GM21528 (cell line): ENCODE measurements at regions not wholly inside any gene's neighbourhood (a gene's known extent, or its start where the extent isn't known, plus 50 kb on each side); places are given as distances from the start of the nearest gene placed in this dataset.

Experiments
- ATAC-seq: cut with Tn5 transposase; IDR thresholded peaks from one replicate; pipeline ENCODE4 v1.9.1; 2021; ENCODE audit warnings: mild to moderate bottlenecking, moderate library complexity; ENCODE audit not compliant: unreplicated experiment, low FRiP score

DNA sequence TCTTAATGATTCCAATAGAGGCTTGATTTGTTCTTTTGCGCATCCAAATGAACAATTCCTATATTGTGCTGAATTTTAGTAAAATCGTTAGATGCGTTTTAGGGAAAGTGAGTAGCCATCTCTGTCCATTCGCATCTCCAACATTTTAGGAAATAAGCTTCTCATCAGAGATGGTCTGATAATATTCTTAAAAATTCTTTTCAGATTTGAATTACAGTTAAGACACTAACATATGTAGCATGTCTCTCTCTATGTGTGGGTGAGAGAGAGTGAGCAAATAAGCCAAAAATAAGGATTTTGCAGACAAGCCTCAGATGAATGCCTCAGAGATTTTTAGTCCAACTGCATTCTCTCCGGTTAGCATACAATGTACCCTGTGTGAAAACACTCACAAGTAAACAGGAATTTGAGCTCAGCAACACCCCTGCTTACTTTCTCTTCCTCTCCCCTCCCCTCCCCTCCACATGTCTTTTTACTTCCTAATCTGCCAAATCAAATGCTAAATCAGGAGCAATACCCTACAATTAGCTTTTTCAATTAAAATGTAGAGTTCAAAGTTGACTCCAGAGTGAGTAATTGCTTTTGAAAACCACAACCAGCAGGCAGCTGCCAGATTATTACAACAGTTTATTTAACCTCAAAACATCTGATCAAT, 354.4 kb downstream of the CRPPA start:
- ATAC-seq = no peak

DNA sequence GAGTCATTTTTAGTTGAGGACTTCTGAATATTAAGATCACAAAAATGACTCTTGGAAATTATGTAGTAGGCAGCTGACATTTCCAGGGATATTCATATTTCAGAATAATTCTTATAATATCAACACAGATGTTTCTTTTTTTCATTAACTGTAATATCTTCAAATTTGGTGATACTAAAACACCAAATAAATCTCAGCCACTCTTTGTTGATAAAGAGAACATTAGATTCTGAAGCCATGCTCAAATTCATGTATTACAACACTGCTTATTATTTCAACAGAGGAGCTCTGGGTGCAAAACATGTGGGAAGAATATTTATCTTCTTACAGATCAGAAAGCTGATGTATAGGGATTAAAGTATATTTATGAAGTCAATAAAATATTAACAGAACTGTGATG, 355.4 kb downstream of the CRPPA start:
- no peak for ATAC-seq

DNA sequence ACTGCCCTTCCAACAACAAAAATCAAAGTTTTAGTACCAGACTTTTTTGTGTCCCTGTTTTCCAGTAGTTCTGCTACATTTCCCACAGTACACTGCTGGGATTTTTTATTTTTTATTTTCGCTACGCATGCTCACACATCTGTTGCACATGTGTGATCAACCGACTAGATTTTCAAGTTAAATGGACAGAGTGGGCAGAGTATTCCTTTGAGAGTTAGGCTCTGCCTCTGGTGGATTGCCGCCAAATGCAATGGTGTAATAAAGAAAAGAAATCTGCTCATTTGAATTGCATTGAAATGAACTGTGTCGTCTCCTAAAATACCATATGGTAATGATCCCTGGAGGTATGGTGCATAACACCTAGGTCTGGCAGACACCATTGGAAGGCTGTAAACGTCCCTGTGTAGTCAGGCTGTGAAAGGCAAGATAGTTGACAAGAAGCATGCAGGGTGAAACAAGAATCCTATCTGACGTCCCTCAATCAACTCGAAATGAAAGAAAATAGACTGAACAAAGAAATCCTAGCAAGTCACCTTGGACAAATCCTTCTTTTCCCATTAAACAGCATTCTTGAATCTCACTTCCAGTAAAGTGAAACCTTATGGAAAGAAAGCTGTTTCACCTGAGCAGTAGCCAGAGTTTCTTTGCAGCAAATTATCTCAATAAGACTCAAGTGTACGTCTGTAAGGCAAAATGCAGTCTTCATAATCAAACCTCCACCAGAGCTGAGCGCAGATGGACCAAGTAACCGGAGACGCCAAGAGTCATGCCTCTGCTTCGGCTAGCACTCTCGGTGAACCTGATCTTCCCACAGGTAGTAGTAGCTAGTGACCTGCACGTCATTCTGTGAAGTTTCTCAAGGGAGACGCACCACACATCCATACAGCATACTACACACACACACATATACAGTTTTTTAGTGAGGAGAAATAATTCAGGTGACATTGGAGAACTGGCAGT, 357.3 kb downstream of the CRPPA start:
- ATAC-seq = no peak

DNA sequence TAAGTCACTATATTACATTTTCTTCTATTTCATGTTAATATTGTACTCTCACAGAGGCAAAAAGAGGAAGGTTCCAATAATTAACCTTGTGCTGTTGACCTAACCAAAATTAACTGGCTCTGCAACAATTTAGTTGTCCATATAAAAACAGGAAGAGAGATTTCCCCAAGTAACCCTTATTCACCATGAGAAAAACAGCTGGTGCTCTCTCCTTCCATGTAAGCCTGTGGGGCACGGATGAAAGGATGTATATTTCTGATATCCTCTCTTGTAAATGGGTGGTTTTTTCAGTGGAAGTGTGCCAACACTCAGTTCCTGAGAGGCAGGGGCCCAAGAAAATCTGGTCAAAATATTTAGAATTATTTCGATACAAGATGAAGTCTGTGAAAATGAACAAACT, 358.1 kb downstream of the CRPPA start:
- ATAC-seq = no peak

DNA sequence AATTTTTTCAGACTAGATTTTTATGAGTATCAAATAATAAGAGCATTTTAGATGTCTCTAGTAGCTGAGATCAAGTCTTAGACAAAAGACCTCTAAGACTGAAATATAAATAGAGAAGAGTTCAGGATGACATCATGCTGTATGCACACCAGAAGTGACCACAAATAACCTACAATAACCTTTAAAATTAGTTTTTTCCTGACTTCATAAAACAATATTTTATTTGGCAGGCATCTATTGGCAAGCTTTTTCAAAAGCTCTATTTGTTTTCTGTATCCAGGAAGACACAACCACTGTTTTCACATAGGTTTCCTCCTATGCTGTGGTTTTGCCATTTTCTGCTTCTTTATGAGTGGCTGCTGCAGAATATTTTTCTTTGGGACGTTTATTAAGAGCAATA, 359.1 kb downstream of the CRPPA start:
- ATAC-seq = no peak

DNA sequence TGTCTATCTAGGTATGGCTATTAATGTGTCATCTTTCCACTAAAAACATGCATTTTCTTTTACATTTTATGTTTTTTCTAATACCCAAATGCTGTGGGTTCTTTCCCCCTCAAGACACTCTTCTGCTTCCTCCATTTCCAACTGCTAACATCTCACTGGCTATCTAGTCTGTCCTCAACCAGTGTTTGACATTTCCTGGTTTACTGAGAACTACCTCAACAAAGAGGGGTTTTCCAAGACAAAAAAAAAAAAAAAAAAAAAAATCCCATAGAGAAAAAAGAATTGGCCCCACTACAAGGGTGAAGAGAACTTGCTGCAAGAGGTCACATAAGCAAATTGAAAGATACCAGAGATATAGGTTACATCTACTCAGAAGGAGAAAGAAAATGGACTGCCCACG, 359.7 kb downstream of the CRPPA start:
- ATAC-seq = no peak

DNA sequence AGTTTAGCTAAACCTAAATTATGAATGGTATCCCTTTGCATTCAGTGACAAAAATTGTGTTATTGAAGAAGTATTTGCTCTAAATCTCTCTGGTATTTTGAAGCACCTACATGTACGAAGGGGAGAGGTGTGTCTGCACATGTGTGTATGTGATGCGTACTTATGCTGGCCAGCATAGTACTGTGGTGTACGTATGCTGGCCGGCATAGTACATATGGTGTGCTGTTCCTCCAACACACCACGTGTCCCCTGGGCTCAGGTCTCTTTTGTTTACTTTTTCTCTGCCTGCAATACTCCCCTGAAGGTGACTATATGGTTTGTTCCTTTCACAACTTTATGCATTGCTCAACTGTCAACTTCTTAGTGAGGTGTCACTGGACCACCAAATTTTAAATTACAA, 360.3 kb downstream of the CRPPA start:
- no peak for ATAC-seq

DNA sequence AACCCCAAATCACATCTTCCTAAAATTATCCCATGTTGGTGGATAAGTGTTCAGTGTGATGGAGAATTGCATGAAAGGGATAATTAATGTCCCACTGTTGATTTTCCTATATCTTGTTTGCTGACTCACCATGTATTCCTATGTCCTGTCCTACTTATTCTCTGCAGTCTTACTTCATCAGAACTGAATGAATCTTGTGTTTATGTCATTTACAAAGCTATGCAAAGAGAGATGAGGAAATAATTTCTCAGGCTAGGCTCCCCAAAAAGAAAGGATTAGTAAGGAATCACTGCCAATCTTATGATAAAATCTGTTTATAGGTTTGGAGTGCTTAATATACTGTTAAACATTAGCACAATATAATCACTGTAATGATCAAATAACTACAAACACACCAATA, 360.8 kb downstream of the CRPPA start:
- no peak for ATAC-seq

DNA sequence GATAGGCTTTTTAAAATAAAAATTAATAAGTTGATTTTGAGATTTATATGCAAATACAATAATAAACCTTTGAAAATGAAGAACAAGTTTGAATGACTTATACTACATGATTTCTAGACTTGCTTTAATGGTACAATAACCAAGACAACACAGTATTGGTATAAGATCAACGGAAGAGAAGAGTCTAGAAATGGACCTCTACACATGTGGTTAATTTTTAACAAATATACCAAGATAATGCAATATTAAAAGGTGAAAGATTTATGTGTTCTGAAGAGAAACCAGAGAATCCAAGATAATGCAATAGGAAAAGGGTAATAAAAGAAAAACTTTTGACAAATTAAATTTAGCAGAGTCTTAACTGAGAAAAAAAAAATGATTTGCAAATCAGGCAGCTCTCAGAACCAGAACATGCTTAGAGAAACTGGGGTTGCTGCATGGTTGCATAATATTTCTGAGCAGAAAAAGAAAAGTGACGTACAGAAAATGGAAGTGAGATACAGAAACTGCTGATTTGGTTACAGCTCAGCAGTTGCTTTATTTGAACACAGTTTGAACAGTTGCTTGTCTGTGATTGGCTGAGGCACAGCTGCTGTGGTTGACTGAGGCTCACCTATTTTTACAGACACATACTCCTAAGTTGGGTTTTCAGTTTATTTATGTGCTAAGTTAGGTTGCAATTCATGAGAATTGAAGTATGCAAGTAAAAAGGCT, 365.9 kb downstream of the CRPPA start:
- peak; percentile 60 for ATAC-seq

DNA sequence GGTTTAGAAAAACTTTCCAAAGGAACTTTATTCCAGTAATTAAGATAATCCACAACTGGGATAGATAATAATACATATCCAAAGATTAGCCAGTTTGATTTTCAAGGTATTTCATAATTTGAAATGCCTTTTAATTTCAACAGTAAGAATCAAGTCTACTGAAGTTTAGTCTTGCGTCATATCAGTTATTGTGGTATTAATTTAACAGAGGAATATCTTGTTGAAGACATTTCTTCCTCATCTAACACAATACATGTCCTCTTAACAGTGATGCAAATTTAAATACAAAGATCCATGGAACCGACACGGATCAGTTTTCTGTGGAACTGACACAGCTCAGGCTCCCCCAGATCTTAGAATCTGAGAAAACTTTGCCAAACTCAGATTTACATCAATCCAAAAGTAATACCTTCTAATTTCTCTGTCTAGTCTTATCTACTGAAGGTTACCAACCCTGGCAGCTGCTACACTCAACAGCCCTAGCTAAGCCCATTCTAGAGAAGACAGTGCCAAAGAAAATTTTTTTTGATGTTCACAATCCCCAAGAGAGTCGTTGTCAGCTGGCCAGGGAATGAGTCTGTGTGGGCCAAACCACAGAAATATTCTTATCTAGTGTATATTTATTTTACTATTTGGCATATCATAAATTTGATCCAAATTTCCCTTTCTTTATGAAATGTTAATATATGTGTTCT, 365.2 kb upstream of the MEOX2 start:
- no peak for ATAC-seq

DNA sequence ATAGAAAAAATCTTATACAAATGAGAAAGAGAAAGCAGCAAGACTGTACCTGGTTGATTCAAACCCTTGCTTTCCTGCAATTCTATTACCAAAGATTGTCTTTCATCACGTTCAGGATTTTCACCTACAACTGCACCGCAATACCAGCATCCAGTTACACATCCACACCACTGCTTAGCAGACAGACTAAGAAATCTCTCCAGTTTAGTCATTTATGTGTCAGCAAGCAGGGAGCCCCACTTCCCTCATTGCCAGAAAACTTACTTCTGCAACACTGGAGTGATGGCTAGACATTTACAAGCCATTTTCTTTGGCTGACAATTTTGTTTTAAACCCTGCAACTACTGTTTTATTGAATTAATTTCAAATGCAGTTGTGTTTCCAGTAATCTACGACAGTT, 359.6 kb upstream of the MEOX2 start:
- no peak for ATAC-seq

DNA sequence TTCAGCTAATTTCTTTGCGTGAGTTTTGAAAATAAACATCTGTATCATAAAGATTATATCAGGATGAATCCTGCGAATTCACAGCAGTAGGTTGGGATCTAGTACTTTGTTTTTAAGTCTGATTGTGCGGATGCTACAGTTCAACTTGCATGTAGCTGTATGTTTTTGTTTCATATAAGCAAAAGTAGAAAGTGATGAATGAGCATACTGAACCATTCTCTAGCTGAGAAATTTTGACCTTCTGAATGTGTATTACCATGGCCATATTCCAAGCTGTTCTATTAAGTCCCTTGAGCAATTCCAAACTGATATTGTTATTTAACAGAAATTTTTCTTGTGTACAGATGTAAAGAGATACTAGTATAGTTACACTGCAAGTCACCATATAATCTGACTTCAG, 358.8 kb upstream of the MEOX2 start:
- no peak for ATAC-seq

DNA sequence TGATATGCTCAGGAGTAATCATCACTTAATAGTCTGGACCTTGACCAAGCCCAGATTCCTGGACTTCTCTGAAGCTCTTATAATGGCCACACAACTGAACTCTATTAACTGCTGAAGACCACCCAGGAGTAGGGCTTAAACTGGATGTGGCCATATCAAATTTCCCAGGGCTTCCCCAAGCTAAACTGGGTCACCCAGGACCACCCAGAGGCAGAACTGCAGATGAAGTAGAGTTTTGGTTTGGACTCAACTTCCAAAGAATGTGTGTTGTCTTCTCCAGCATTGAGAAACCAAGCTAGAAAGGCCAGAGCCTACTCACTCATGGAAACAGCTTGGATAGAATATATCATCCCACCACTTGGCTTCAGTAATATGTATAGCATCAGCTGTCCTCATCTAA, 358.2 kb upstream of the MEOX2 start:
- ATAC-seq = no peak

DNA sequence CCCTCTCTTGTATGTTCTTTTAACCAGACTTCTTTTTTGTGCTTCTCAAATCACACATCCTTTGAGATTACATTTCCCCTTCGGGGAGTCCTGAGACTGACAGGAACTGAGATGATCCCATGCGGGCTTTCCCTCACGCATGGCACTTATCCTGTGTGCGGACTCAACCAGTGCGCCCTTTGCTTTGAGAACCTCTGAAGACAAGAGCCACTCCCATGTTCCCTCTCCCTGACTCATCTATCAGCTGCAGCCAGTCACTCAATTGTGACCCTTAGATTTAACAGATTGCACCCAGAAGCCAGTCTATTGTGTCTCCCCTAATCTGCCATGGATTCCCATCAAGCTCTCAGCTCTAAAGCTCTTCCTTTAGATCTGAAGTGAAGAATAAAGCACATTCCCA, 353.9 kb upstream of the MEOX2 start:
- no peak for ATAC-seq

DNA sequence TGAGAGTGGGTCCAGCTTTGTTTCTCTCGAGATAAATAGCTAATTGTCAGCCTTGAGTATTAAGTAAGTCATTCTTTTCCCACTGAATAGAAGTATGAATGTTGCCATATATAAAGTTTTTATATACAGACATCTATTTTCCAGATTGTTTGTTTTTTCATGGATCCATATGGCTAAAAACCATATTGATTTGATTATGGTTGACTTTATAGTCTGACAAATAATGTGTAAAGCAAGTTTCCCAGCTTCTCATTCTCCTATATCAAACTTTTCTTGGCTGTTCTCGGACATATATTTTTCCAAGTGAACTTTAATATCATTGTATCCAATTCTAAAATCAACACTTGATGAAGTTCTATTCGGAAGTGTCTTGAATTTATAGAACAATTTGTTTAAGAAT, 352.4 kb upstream of the MEOX2 start:
- ATAC-seq = no peak

DNA sequence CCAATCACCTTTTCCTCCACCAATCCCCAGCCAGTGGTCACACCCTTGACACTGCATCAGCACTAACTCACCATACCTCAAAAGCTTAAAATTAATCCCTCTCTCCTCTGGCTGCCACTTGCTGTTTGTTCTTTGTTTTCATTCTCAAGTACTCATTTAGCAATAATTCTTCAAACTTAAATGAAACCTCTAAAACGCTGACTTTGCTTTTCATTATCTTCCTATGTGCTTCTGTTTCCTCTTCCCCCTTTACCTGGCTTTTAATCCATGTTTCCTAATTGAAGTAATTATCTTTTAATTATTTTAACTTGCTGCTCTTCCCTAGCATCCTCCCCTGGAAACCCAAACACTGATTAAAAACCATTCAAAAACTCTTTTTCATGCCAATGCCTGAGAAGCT, 348.9 kb upstream of the MEOX2 start:
- no peak for ATAC-seq

DNA sequence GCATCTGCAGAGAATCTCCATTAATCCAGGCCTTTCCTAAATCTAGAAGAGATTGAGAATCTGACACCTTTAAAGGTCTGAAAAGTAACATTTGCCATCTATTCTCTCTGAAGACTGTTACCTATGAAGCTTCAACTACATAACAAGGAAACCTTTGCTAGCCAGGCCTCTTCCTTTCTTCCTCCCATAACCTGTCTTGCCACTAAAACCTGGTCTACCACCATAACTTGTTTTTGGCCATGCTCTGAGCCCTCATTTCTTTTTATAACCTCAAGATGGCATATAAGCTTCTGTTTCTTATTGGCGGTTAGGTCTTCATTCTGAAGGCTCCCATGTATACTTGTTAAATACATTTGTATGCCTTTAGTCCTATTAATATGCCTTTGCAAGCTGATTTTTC, 348.4 kb upstream of the MEOX2 start:
- ATAC-seq = no peak

DNA sequence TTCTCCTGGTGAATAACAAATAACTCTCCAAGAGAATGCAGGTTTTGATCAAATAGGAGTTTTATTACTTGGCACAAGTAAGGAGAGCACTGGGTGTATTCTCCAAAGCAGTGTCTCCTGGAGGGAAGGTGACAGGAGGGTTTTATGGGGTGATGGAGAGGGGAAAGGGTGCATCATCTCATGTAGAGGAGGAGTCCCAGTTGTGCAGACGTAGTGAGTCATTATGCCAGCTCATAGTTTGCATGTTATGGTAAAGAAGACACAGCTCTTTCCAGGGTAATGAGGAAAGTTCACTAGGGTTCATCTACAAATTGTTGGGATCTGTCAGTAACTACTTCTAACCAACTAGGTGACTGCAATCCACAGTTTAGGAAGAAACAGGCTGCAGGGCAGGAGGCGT, 347.9 kb upstream of the MEOX2 start:
- ATAC-seq = no peak

DNA sequence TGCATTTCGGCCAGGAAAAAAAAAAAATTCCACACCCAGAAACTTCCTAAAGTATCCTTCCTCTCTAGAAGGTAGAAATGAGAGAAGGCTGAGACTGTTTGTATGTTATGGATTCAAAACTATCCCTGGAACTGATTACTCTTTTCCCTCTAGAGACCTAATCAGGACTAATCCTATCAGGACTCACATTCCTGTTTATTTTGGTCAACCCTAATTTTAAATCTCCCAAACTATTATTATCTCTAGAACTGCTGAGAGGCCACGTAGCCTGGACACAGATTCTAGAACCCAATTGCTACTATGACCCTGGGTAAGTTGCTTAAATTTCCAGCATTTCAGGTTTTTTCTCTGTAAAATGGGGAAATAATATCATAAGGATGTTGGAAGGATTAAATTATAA, 346.8 kb upstream of the MEOX2 start:
- ATAC-seq = no peak

DNA sequence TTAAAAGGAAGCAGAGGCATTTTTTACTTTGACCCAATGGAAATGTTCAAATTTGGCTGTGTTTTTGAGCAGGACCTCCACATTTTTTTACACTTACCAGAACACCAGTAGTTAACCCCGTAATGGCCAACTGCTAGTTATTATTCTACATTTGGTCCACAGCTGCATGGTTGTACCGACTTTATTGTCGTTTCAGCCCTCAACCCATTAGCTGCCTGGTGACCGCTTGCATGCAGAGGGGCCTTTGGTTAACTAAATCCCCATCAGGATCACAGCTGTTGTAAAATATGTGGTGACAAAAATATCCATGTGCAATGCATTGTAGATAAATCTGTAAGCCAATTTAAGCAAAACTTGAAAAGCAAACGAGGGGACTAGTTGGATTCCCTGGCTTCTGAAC, 342.2 kb upstream of the MEOX2 start:
- ATAC-seq = no peak

DNA sequence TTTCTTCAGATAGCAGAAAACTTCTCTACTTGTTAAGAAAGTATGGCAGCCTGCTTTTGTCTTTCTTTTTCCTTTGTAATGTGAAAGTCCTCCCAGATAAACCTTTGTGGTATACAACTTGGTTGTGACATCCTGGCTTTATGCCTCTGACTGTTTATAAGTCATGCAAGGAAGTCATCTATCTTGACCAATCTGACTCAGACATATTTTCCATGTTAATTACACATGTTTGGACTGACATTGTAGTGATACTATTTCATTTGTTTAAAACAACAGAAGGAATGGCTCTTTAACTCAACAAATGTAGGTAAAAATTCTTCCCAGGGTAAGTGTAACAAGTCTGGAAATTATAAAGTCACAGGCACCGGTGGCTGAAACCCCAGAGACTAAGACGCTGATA, 341.6 kb upstream of the MEOX2 start:
- ATAC-seq = no peak
